ENCODE measurements at regions not wholly inside any gene's neighbourhood (a gene's known extent, or its start where the extent isn't known, plus 50 kb on each side); places are given as distances from the start of the nearest gene placed in this dataset.
"Not testable (repeated sequence)": the region's sequence is repeated elsewhere in the genome, so short reads cannot be mapped to it uniquely, and the experiment has no call there.

DNA sequence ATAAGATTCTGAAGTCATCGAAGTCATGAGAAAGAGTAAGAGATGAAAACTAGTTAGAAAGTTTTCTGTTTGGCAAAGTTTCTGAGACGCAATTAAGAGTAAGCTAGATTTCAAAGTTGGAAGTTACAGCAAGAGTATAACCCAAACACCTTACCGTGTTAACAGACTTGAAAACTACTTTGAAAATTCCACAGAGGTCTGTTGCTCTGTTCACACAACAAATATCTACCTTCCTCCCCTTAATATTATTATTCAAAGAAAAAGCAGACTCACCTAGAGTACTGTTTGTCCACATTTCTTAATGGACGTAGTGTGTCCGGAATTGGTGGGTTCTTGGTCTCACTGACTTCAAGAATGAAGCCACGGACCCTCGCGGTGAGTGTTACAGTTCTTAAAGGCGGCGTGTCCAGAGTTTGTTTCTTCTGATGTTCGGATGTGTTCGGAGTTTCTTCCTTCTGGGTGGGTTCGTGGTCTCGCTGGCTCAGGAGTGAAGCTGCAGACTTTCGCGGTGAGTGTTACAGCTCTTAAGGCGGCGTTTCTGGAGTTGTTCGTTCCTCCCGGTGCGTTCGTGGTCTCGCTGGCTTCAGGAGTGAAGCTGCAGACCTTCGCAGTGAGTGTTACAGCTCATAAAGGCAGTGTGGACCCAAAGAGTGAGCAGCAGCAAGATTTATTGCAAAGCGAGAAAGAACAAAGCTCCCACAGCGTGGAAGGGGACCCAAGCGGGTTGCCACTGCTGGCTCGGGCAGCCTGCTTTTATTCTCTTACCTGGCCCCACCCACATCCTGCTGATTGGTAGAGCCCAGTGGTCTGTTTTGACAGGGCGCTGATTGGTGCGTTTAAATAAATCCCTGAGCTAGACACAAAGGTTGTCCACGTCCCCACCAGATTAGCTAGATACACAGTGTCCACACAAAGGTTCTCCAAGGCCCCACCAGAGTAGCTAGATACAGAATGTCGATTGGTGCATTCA lies 165.1 kb upstream of the TEX13C start:
- H3K9me3 ChIP-seq (ENCODE audit: control insufficient read depth in 4 of 4, low read length in 3 of 4); H3K4me1 ChIP-seq (ENCODE audit: control insufficient read depth in 4 of 4, insufficient read depth in 4 of 4, low read length in 3 of 4); H3K4me3 ChIP-seq (ENCODE audit: low read depth in 1 of 3, low read length in 3 of 3); H3K27ac ChIP-seq (ENCODE audit: low read depth in 1 of 2, low read length in 2 of 2); DNase-seq (ENCODE audit: low spot score); H3K36me3 ChIP-seq (ENCODE audit: control insufficient read depth in 4 of 4, insufficient read depth in 3 of 4, low read depth in 1 of 4, low read length in 3 of 4); H3K9ac ChIP-seq (ENCODE audit: low read depth in 1 of 2, low read length in 2 of 2); H3K27me3 ChIP-seq (ENCODE audit: control insufficient read depth in 4 of 4, insufficient read depth in 4 of 4, low read length in 3 of 4): not testable (repeated sequence)
- 93% methylated on average over 32 of the region's 32 CpGs for WGBS

DNA sequence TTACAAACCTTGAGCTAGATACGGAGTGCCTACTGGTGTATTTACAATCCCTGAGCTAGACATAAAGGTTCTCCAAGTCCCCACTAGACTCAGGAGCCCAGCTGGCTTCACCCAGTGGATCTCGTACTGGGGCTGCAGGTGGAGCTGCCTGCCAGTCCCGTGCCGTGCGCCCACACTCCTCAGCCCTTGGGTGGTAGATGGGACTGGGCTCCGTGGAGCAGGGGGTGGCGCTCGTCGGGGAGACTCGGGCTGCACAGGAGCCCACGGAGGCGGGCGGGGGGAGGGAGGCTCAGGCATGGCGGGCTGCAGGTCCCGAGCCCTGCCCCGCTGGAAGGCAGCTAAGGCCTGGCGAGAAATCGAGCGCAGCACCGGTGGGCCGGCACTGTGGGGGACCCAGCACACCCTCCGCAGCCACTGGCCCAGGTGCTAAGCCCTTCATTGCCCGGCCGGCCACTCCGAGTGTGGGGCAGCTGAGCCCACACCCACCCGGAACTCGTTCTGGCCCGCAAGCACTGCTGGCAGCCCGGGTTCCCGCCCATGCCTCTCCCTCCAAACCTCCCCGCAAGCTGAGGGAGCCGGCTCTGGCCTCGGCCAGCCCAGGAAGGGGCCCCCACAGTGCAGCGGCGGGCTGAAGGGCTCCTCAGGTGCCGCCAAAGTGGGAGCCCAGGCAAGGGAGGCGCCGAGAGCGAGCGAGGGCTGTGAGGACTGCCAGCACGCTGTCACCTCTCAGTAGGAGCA lies 164.2 kb upstream of the TEX13C start:
- not testable (repeated sequence) for H3K27ac ChIP-seq (ENCODE audit: low read depth in 1 of 2, low read length in 2 of 2); H3K9me3 ChIP-seq (ENCODE audit: control insufficient read depth in 4 of 4, low read length in 3 of 4); H3K9ac ChIP-seq (ENCODE audit: low read depth in 1 of 2, low read length in 2 of 2); H3K4me1 ChIP-seq (ENCODE audit: control insufficient read depth in 4 of 4, insufficient read depth in 4 of 4, low read length in 3 of 4); H3K4me3 ChIP-seq (ENCODE audit: low read depth in 1 of 3, low read length in 3 of 3); DNase-seq (ENCODE audit: low spot score); H3K27me3 ChIP-seq (ENCODE audit: control insufficient read depth in 4 of 4, insufficient read depth in 4 of 4, low read length in 3 of 4); H3K36me3 ChIP-seq (ENCODE audit: control insufficient read depth in 4 of 4, insufficient read depth in 3 of 4, low read depth in 1 of 4, low read length in 3 of 4)
- WGBS: 97% methylated on average over 40 of the region's 41 CpGs

DNA sequence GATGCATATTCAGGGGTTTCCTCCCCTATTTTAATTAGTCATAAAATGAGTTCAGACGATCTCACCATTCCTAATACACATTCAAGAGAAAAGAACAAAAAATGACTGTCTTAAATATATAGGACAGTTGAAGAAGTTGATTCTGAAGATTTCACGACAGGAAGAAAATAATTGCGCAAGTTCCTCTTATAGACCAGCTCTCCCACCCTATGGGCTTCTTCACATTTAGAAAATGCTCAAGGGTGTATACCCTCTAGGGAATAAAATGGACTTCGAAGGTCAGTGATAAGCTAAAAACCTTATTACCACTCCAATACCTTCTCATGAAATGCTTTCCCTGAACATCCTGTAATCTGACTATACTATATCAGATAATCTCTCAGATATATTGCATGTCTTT lies 149.2 kb upstream of the TEX13C start:
- TF ChIP-seq, protein P1, sequence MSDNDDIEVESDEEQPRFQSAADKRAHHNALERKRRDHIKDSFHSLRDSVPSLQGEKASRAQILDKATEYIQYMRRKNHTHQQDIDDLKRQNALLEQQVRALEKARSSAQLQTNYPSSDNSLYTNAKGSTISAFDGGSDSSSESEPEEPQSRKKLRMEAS (IDR thresholded peaks at IDR 0.05): no peak
- TF ChIP-seq HNF4G (IDR thresholded peaks at IDR 0.05) (no peak), FOXA1 (IDR thresholded peaks at IDR 0.05) (no peak), GABPA (IDR thresholded peaks at IDR 0.05 in 1 of 2, conservative IDR thresholded peaks at IDR 0.05 in 1 of 2) (no peak), JUND (IDR thresholded peaks at IDR 0.05) (no peak), TAF1 (conservative IDR thresholded peaks at IDR 0.05) (no peak), RAD21 (IDR thresholded peaks at IDR 0.05) (no peak), EGR1 (IDR thresholded peaks at IDR 0.05; ENCODE audit: low read depth in 2 of 2) (no peak), HNF4A (conservative IDR thresholded peaks at IDR 0.05) (no peak), YY1 (IDR thresholded peaks at IDR 0.05) (no peak)
- TF ChIP-seq, protein P2, sequence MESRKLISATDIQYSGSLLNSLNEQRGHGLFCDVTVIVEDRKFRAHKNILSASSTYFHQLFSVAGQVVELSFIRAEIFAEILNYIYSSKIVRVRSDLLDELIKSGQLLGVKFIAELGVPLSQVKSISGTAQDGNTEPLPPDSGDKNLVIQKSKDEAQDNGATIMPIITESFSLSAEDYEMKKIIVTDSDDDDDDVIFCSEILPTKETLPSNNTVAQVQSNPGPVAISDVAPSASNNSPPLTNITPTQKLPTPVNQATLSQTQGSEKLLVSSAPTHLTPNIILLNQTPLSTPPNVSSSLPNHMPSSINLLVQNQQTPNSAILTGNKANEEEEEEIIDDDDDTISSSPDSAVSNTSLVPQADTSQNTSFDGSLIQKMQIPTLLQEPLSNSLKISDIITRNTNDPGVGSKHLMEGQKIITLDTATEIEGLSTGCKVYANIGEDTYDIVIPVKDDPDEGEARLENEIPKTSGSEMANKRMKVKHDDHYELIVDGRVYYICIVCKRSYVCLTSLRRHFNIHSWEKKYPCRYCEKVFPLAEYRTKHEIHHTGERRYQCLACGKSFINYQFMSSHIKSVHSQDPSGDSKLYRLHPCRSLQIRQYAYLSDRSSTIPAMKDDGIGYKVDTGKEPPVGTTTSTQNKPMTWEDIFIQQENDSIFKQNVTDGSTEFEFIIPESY (IDR thresholded peaks at IDR 0.05): no peak
- TF ChIP-seq, protein P3, sequence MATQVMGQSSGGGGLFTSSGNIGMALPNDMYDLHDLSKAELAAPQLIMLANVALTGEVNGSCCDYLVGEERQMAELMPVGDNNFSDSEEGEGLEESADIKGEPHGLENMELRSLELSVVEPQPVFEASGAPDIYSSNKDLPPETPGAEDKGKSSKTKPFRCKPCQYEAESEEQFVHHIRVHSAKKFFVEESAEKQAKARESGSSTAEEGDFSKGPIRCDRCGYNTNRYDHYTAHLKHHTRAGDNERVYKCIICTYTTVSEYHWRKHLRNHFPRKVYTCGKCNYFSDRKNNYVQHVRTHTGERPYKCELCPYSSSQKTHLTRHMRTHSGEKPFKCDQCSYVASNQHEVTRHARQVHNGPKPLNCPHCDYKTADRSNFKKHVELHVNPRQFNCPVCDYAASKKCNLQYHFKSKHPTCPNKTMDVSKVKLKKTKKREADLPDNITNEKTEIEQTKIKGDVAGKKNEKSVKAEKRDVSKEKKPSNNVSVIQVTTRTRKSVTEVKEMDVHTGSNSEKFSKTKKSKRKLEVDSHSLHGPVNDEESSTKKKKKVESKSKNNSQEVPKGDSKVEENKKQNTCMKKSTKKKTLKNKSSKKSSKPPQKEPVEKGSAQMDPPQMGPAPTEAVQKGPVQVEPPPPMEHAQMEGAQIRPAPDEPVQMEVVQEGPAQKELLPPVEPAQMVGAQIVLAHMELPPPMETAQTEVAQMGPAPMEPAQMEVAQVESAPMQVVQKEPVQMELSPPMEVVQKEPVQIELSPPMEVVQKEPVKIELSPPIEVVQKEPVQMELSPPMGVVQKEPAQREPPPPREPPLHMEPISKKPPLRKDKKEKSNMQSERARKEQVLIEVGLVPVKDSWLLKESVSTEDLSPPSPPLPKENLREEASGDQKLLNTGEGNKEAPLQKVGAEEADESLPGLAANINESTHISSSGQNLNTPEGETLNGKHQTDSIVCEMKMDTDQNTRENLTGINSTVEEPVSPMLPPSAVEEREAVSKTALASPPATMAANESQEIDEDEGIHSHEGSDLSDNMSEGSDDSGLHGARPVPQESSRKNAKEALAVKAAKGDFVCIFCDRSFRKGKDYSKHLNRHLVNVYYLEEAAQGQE (IDR thresholded peaks at IDR 0.05): no peak
- Histone ChIP-seq H3K27me3 (ENCODE audit: control insufficient read depth in 4 of 4, insufficient read depth in 4 of 4, low read length in 3 of 4) (no peaks in the 10 kb centered on the region), H3K36me3 (ENCODE audit: control insufficient read depth in 4 of 4, insufficient read depth in 3 of 4, low read depth in 1 of 4, low read length in 3 of 4) (no peaks in the 10 kb centered on the region), H3K4me1 (ENCODE audit: control insufficient read depth in 4 of 4, insufficient read depth in 4 of 4, low read length in 3 of 4) (no peaks in the 10 kb centered on the region), H3K9me3 (ENCODE audit: control insufficient read depth in 4 of 4, low read length in 3 of 4) (no peaks in the 10 kb centered on the region), H3K9ac (ENCODE audit: low read depth in 1 of 2, low read length in 2 of 2) (no peak overlapping the region), H3K4me3 (ENCODE audit: low read depth in 1 of 3, low read length in 3 of 3) (no peak overlapping the region), H3K27ac (ENCODE audit: low read depth in 1 of 2, low read length in 2 of 2) (no peak overlapping the region)
- DNase-seq (ENCODE audit: low spot score): no peak
- 78% methylated on average over 4 of the region's 4 CpGs for WGBS

Measured in liver (tissue), 7 donors.